ENCODE measurements at regions not wholly inside any gene's neighbourhood (a gene's known extent, or its start where the extent isn't known, plus 50 kb on each side); places are given as distances from the start of the nearest gene placed in this dataset.

DNA sequence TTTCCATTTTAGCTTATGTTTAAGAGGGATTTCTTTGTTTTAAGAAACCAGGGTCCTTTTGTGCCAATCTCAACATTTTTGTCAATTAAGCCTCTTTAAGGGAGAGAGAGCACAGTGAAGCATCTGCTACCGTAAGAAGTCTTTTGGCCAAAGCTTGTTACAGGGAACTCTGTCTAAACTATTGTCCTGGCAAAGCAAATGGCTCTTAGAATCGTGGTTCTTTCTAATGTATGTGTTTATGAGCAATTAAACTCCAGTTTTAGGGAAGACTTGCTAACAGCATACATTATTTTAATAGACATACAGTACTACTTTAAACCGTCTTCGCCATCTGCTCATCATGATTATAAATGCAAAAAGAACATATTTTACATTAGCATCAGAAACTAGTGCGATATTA lies 202.1 kb downstream of the CDCA7 start:
- no peak for TF ChIP-seq CTCF (conservative IDR thresholded peaks at IDR 0.05; ENCODE audit: low read depth, low read length)

DNA sequence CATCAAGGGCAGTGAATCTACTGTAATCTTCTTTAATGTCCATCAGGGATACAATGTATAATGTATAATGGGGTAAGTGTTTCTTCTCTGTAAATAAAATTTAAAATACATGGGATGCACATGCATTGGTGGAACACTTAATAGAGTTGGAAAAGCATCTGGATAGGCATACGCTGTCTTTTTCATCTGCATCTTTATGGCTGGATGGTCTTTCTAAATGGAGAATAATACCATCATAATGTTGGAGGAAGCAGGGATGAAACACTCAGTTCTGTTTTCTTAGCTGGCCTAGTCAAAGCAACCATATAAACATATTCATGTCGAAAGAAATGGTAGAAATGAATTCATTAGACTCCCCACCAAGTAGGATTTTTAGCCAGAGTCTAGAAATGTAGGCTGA lies 202.8 kb downstream of the CDCA7 start:
- TF ChIP-seq CTCF (conservative IDR thresholded peaks at IDR 0.05; ENCODE audit: low read depth, low read length), result no peak
- H3K4me3 ChIP-seq (ENCODE audit: low read length), result no peak overlapping the region
- DNase-seq (ENCODE audit: low read depth), result no peak

More for the DNA sequence above, 202.1 kb downstream of the CDCA7 start:
- no peak overlapping the region for H3K4me3 ChIP-seq (ENCODE audit: low read length)
- no peak for DNase-seq (ENCODE audit: low read depth)

GRCh38 chr2:173567493-173567892 lies 212.8 kb downstream of the CDCA7 start:
- no peak overlapping the region for H3K4me3 ChIP-seq (ENCODE audit: low read length)
- TF ChIP-seq CTCF (conservative IDR thresholded peaks at IDR 0.05; ENCODE audit: low read depth, low read length), result no peak
- DNase-seq (ENCODE audit: low read depth), result no peak

DNA sequence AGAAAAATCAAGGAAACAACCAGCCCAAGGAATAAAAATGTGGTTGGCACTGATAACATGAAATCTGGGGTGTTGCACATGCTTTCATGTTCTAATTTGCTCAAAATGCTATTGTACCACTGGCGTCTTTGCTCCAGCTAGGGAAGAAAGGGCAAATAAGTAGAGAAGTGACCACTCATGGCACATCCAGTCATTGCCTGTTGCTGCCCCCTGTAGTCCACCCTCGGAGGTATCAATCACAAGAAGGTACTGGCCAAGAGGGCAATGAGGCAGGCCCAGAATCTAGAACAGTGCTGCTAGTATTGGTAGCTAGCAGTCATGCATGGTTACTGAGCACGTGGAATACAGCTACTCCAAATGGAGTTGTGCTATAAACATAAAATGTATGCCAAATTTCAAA lies 213.4 kb downstream of the CDCA7 start:
- no peak for DNase-seq (ENCODE audit: low read depth)
- H3K4me3 ChIP-seq (ENCODE audit: low read length), result no peak overlapping the region
- TF ChIP-seq CTCF (conservative IDR thresholded peaks at IDR 0.05; ENCODE audit: low read depth, low read length), result peak; percentile 35

DNA sequence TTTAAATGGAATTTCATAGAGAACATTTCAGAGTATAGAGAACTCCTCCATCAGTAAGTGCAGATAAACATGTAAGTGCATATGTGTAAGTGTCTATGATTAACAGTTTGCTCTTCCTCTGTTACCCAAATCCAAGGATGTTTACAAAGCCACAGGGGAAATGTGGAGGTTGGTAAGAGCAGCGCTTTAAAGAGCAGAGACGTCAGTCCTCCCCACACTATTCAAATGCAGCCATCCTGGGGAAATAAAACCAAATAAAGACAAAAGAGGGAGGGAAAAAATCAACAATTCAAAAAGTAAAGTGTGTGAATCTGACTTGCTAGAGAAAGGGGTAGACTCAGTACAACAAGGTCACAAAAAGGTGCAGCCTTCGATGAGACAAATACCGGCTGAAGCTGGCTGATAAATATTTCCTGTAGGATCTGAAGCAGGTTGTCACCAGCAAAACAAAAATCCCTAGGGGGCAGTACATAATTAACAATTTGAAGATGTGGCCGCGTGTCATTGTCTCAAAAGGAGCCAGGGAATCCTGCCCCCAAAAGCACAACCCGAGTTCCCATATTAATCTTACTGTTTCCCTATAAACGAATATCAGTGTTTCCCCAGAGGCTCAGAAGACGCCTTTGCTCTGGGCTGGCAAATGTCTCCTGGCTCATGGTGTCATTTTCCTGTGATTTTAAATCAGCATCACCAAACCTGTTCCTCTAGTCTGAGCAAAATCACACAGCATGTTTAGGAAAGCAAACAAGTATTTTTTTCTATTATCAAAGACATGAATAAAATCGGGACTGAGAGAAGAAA lies 216.5 kb downstream of the CDCA7 start:
- TF ChIP-seq CTCF (conservative IDR thresholded peaks at IDR 0.05; ENCODE audit: low read depth, low read length), result peak; percentile 40
- DNase-seq (ENCODE audit: low read depth), result no peak

GRCh38 chr2:173571887-173572680 lies 217.4 kb downstream of the CDCA7 start:
- DNase-seq (ENCODE audit: low read depth), result no peak
- no peak for TF ChIP-seq CTCF (conservative IDR thresholded peaks at IDR 0.05; ENCODE audit: low read depth, low read length)
- H3K4me3 ChIP-seq (ENCODE audit: low read length), result no peak overlapping the region

More for the DNA sequence above, 216.5 kb downstream of the CDCA7 start:
- no peak overlapping the region for H3K4me3 ChIP-seq (ENCODE audit: low read length)
